Liver (tissue), 8 donors: ENCODE measurements at regions not wholly inside any gene's neighbourhood (a gene's known extent, or its start where the extent isn't known, plus 50 kb on each side); places are given as distances from the start of the nearest gene placed in this dataset.

Experiments
- DNase-seq: peaks from one replicate; pipeline ENCODE4 v3.0.0-alpha.2; 2017; ENCODE audit warnings: low spot score
- H3K27ac ChIP-seq, 2 donors: one replicate each; pipeline ENCODE4 v1.7.0; 2013; ENCODE audit warnings: inconsistent platforms in 2 of 2, low read length in 2 of 2, control low read depth in 1 of 2, low read depth in 1 of 2, mild to moderate bottlenecking in 1 of 2
- H3K27me3 ChIP-seq, 4 donors: one replicate each; pipeline versions ENCODE4 v1.6.1 to v1.7.0; 2013; ENCODE audit warnings: low read length in 3 of 4, inconsistent platforms in 1 of 4, mild to moderate bottlenecking in 1 of 4, moderate library complexity in 1 of 4; ENCODE audit not compliant: control insufficient read depth in 4 of 4, insufficient read depth in 4 of 4
- H3K36me3 ChIP-seq, 4 donors: one replicate each; pipeline versions ENCODE4 v1.6.1 to v1.7.0; 2013; ENCODE audit warnings: low read length in 3 of 4, mild to moderate bottlenecking in 3 of 4, low read depth in 1 of 4, moderate library complexity in 1 of 4; ENCODE audit not compliant: control insufficient read depth in 4 of 4, insufficient read depth in 3 of 4
- H3K4me1 ChIP-seq, 4 donors: one replicate each; pipeline versions ENCODE4 v1.6.1 to v1.7.0; 2013; ENCODE audit warnings: low read length in 3 of 4, mild to moderate bottlenecking in 3 of 4, moderate library complexity in 1 of 4; ENCODE audit not compliant: control insufficient read depth in 4 of 4, insufficient read depth in 4 of 4
- H3K4me3 ChIP-seq, 3 donors: one replicate each; pipeline versions ENCODE4 v1.6.1 to v1.7.0; 2013; ENCODE audit warnings: low read length in 3 of 3, control low read depth in 1 of 3, low read depth in 1 of 3, mild to moderate bottlenecking in 1 of 3
- H3K9ac ChIP-seq, 2 donors: one replicate each; pipeline ENCODE4 v1.7.0; 2013; ENCODE audit warnings: low read length in 2 of 2, mild to moderate bottlenecking in 2 of 2, moderate library complexity in 2 of 2, control low read depth in 1 of 2, low read depth in 1 of 2
- H3K9me3 ChIP-seq, 4 donors: one replicate each; pipeline versions ENCODE4 v1.6.1 to v1.7.0; 2013; ENCODE audit warnings: low read length in 3 of 4; ENCODE audit not compliant: control insufficient read depth in 4 of 4
- FOXA1 ChIP-seq: IDR thresholded peaks from 2 replicates; pipeline ENCODE4 v1.6.1; 2016; ENCODE audit warnings: antibody characterized with exemption
- FOXA2 ChIP-seq: IDR thresholded peaks from 2 replicates; pipeline ENCODE4 v1.6.1; 2016; ENCODE audit warnings: antibody characterized with exemption
- GABPA ChIP-seq, 2 donors: IDR thresholded peaks in 1 of 2; conservative IDR thresholded peaks in 1 of 2; 2 replicates each; pipeline ENCODE4 v1.6.1; 2016; ENCODE audit warnings: antibody characterized with exemption in 2 of 2, mild to moderate bottlenecking in 1 of 2, moderate library complexity in 1 of 2
- HNF4A ChIP-seq, 2 donors: conservative IDR thresholded peaks; 2 replicates each; pipeline ENCODE4 v1.6.1; 2016; ENCODE audit warnings: antibody characterized with exemption in 2 of 2, mild to moderate bottlenecking in 2 of 2
- HNF4G ChIP-seq: IDR thresholded peaks from 2 replicates; pipeline ENCODE4 v1.6.1; 2016; ENCODE audit warnings: antibody characterized with exemption
- JUND ChIP-seq, 2 donors: IDR thresholded peaks; 2 replicates each; pipeline ENCODE4 v1.6.1; 2016; ENCODE audit warnings: antibody characterized with exemption in 2 of 2
- NR2F2 ChIP-seq: IDR thresholded peaks from 2 replicates; pipeline ENCODE4 v1.6.1; 2016; ENCODE audit warnings: antibody characterized with exemption
- RAD21 ChIP-seq, 2 donors: IDR thresholded peaks; 2 replicates each; pipeline ENCODE4 v1.6.1; 2016; ENCODE audit warnings: antibody characterized with exemption in 2 of 2, mild to moderate bottlenecking in 2 of 2
- RXRA ChIP-seq, 2 donors: IDR thresholded peaks; 2 replicates each; pipeline ENCODE4 v1.6.1; 2017 to 2018; ENCODE audit warnings: antibody characterized with exemption in 2 of 2, mild to moderate bottlenecking in 1 of 2
- TAF1 ChIP-seq: conservative IDR thresholded peaks from 2 replicates; pipeline ENCODE4 v1.6.1; 2016; ENCODE audit warnings: antibody characterized with exemption, mild to moderate bottlenecking
- YY1 ChIP-seq: IDR thresholded peaks from 2 replicates; pipeline ENCODE4 v1.6.1; 2016; ENCODE audit warnings: antibody characterized with exemption, mild to moderate bottlenecking
- WGBS: extraction: QIAGEN DNeasy Blood & Tissue Kit; methylation state at CpG from one replicate; pipeline ENCODE4 v1.1.7; 2013; 5-methylcytosine and 5-hydroxymethylcytosine counted together
- TF ChIP-seq, protein P1 (sequence below): IDR thresholded peaks from 2 replicates; pipeline ENCODE4 v1.6.1; 2016; ENCODE audit warnings: antibody characterized with exemption, mild to moderate bottlenecking
- TF ChIP-seq, protein P2 (sequence below): fragments of 150-350 bp; IDR thresholded peaks from 2 replicates; pipeline ENCODE4 v1.5.1; 2017; ENCODE audit warnings: improper control_type of control experiment, low read depth, low read length; ENCODE audit not compliant: missing input control
- TF ChIP-seq, protein P3 (sequence below): IDR thresholded peaks from 2 replicates; pipeline ENCODE4 v1.6.1; 2016; ENCODE audit warnings: antibody characterized with exemption
- TF ChIP-seq, protein P4 (sequence below): IDR thresholded peaks from 2 replicates; pipeline ENCODE4 v1.6.1; 2016; ENCODE audit warnings: antibody characterized with exemption
- donor health status: healthy.
- donor health status: healthy.
- donor health status: healthy.
- donor health status: healthy.
- donor health status: healthy.

DNA sequence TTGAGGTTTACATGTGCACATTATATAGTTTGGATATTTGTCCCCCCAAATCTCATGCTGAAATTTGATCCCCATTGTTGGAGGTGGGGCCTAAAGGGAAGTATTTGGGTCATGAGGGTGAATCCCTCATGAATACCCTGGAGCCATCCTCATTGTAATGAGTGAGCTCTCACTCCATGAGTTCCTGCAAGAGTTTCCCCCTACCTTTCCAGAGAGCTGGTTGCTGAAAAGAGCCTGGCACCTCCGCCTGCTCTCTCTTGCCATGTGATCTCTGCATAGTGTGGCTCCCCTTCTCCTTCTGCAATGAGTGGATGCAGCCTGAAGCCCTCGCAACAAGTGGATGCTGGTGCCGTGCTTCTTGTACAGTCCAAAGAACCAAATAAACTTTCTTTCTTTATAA lies 234.3 kb upstream of the DIO2 start (continued):
- TF ChIP-seq, protein P1, sequence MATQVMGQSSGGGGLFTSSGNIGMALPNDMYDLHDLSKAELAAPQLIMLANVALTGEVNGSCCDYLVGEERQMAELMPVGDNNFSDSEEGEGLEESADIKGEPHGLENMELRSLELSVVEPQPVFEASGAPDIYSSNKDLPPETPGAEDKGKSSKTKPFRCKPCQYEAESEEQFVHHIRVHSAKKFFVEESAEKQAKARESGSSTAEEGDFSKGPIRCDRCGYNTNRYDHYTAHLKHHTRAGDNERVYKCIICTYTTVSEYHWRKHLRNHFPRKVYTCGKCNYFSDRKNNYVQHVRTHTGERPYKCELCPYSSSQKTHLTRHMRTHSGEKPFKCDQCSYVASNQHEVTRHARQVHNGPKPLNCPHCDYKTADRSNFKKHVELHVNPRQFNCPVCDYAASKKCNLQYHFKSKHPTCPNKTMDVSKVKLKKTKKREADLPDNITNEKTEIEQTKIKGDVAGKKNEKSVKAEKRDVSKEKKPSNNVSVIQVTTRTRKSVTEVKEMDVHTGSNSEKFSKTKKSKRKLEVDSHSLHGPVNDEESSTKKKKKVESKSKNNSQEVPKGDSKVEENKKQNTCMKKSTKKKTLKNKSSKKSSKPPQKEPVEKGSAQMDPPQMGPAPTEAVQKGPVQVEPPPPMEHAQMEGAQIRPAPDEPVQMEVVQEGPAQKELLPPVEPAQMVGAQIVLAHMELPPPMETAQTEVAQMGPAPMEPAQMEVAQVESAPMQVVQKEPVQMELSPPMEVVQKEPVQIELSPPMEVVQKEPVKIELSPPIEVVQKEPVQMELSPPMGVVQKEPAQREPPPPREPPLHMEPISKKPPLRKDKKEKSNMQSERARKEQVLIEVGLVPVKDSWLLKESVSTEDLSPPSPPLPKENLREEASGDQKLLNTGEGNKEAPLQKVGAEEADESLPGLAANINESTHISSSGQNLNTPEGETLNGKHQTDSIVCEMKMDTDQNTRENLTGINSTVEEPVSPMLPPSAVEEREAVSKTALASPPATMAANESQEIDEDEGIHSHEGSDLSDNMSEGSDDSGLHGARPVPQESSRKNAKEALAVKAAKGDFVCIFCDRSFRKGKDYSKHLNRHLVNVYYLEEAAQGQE, result no peak
- TF ChIP-seq, protein P2, sequence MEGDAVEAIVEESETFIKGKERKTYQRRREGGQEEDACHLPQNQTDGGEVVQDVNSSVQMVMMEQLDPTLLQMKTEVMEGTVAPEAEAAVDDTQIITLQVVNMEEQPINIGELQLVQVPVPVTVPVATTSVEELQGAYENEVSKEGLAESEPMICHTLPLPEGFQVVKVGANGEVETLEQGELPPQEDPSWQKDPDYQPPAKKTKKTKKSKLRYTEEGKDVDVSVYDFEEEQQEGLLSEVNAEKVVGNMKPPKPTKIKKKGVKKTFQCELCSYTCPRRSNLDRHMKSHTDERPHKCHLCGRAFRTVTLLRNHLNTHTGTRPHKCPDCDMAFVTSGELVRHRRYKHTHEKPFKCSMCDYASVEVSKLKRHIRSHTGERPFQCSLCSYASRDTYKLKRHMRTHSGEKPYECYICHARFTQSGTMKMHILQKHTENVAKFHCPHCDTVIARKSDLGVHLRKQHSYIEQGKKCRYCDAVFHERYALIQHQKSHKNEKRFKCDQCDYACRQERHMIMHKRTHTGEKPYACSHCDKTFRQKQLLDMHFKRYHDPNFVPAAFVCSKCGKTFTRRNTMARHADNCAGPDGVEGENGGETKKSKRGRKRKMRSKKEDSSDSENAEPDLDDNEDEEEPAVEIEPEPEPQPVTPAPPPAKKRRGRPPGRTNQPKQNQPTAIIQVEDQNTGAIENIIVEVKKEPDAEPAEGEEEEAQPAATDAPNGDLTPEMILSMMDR, result no peak
- TF ChIP-seq YY1, result no peak

DNA sequence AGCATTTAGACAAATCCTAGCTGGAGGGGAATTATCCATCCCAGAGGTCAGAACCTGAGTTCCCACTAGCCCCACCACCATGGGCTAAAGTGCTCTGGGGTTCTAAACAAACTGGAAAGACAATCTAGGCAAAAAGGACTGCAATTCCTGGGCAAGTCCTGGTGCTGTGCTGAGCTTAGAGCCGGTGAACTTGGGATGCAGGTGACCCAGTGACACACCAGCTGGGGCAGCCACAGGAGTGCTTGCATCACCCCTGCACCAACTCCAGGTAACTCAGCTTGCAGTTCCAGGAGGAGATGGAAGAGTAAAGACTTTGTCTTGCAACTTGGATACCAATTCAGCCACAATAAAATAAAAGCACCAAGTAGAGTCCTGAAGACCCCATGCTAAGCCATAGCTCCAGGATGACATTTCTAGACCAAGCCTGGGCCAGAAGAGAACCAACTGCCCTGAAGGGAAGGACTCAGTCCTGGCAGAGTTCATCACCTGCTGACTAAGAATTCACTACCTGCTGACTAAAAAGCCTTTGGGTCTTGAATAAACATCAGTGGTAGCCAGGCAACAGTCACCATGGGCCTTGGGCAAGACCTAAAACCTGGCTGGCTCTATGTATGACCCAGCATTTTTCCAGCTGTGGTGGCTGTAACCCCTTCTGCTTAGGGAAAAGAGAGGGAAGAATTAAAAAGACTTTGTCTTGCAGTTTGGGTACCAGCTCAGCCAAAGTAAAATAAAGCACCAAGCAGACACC lies 223.4 kb upstream of the DIO2 start:
- DNase-seq, result no peak

More for the DNA sequence above, 223.4 kb upstream of the DIO2 start:
- peaks cover 0 to 5% (median 0%) of the 10 kb centered on the region in 4 donors for H3K9me3 ChIP-seq
- no peak overlapping the region for H3K27ac ChIP-seq
- TF ChIP-seq FOXA2, result no peak
- no peak for TF ChIP-seq TAF1
- no peak for TF ChIP-seq HNF4G
- TF ChIP-seq GABPA (IDR thresholded peaks at IDR 0.05 in 1 of 2, conservative IDR thresholded peaks at IDR 0.05 in 1 of 2), result no peak
- TF ChIP-seq, protein P3, sequence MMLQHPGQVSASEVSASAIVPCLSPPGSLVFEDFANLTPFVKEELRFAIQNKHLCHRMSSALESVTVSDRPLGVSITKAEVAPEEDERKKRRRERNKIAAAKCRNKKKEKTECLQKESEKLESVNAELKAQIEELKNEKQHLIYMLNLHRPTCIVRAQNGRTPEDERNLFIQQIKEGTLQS, result no peak
- TF ChIP-seq, protein P4, sequence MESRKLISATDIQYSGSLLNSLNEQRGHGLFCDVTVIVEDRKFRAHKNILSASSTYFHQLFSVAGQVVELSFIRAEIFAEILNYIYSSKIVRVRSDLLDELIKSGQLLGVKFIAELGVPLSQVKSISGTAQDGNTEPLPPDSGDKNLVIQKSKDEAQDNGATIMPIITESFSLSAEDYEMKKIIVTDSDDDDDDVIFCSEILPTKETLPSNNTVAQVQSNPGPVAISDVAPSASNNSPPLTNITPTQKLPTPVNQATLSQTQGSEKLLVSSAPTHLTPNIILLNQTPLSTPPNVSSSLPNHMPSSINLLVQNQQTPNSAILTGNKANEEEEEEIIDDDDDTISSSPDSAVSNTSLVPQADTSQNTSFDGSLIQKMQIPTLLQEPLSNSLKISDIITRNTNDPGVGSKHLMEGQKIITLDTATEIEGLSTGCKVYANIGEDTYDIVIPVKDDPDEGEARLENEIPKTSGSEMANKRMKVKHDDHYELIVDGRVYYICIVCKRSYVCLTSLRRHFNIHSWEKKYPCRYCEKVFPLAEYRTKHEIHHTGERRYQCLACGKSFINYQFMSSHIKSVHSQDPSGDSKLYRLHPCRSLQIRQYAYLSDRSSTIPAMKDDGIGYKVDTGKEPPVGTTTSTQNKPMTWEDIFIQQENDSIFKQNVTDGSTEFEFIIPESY, result no peak
- TF ChIP-seq JUND (IDR thresholded peaks at IDR 0.05), result no peak
- TF ChIP-seq RXRA (IDR thresholded peaks at IDR 0.05), result no peak
- no peak for TF ChIP-seq YY1
- no peak for TF ChIP-seq NR2F2
- no peak for TF ChIP-seq RAD21 (IDR thresholded peaks at IDR 0.05)
- no peak for TF ChIP-seq HNF4A (conservative IDR thresholded peaks at IDR 0.05)
- TF ChIP-seq FOXA1, result no peak
- TF ChIP-seq, protein P2, result no peak
- 80% methylated on average over 1 of the region's 1 CpG for WGBS
- H3K36me3 ChIP-seq, result no peaks in the 10 kb centered on the region
- no peaks in the 10 kb centered on the region for H3K4me1 ChIP-seq
- no peaks in the 10 kb centered on the region for H3K27me3 ChIP-seq
- no peak overlapping the region for H3K4me3 ChIP-seq
- H3K9ac ChIP-seq, result no peak overlapping the region
